ENCODE measurements at regions not wholly inside any gene's neighbourhood (a gene's known extent, or its start where the extent isn't known, plus 50 kb on each side); places are given as distances from the start of the nearest gene placed in this dataset.

GRCh38 chr21:28230559-28230958, 762.1 kb downstream of the LTN1 start:
- TF ChIP-seq, protein P1, sequence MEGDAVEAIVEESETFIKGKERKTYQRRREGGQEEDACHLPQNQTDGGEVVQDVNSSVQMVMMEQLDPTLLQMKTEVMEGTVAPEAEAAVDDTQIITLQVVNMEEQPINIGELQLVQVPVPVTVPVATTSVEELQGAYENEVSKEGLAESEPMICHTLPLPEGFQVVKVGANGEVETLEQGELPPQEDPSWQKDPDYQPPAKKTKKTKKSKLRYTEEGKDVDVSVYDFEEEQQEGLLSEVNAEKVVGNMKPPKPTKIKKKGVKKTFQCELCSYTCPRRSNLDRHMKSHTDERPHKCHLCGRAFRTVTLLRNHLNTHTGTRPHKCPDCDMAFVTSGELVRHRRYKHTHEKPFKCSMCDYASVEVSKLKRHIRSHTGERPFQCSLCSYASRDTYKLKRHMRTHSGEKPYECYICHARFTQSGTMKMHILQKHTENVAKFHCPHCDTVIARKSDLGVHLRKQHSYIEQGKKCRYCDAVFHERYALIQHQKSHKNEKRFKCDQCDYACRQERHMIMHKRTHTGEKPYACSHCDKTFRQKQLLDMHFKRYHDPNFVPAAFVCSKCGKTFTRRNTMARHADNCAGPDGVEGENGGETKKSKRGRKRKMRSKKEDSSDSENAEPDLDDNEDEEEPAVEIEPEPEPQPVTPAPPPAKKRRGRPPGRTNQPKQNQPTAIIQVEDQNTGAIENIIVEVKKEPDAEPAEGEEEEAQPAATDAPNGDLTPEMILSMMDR (optimal IDR thresholded peaks at IDR 0.05 in 1 of 3, IDR thresholded peaks at IDR 0.05 in 1 of 3, conservative IDR thresholded peaks at IDR 0.05 in 1 of 3; ENCODE audit: extremely low read depth in 1 of 3, insufficient read depth in 2 of 3, low read length in 3 of 3) = no peak
- no peak for TF ChIP-seq EZH2 (IDR thresholded peaks at IDR 0.05; ENCODE audit: low read length)
